Skeletal muscle satellite cell (primary cell): ENCODE measurements at regions not wholly inside any gene's neighbourhood (a gene's known extent, or its start where the extent isn't known, plus 50 kb on each side); places are given as distances from the start of the nearest gene placed in this dataset.

Experiments used
- H3K27me3 ChIP-seq: 2 replicates; pipeline ENCODE4 v1.7.0; 2013; ENCODE audit warnings: low read length; ENCODE audit not compliant: control insufficient read depth, insufficient read depth
- H3K36me3 ChIP-seq: 2 replicates; pipeline ENCODE4 v1.7.0; 2013; ENCODE audit warnings: mild to moderate bottlenecking, control low read depth, low read length; ENCODE audit not compliant: insufficient read depth
- H3K4me1 ChIP-seq: 2 replicates; pipeline ENCODE4 v1.7.0; 2013; ENCODE audit warnings: low read length; ENCODE audit not compliant: control insufficient read depth, insufficient read depth
- H3K4me2 ChIP-seq: 2 replicates; pipeline ENCODE4 v1.7.0; 2013; ENCODE audit warnings: mild to moderate bottlenecking, low read length
- H3K4me3 ChIP-seq: 2 replicates; pipeline ENCODE4 v1.7.0; 2013; ENCODE audit warnings: low read length
- H3K9ac ChIP-seq: 2 replicates; pipeline ENCODE4 v1.7.0; 2013; ENCODE audit warnings: mild to moderate bottlenecking, low read depth, low read length, moderate library complexity
- H3K9me3 ChIP-seq: replicated peaks from 2 replicates; pipeline ENCODE4 v1.7.0; 2013; ENCODE audit warnings: mild to moderate bottlenecking, control low read depth, low read length

DNA sequence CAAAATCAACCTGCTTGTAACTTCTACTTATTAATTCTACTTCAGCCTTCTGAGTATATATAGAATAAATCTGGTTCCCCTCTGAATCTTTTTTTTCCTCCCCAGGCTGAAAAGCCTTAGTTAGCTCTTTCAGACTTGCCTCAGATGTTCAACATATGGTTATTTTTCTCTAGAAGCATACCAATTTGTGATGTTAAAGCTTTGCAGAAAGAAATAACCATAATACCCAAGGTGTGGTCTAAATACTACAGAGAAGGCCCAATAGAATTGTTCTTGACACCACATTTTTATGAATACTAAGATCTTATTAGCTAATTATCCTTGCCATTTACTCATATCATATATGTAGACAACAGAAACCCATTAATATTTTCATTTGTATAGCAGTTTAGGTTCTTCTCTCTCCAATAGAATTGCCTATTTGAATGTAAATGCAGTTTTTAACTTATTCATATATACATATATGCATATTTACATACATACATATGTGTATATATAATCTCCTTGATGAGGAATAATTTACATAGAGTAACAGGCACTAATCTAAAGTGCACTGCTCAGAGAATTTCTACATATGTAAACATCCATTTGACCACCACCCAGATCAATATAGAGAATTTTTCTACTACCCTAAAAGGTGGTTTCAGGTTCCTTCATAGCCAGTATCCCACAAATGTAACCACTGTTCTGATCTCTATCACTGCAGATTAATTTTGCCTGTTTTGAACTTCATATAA is 175.2 kb upstream of the IVNS1ABP start:
- H3K4me3 ChIP-seq = no peak overlapping the region
- H3K36me3 ChIP-seq = no peaks in the 10 kb centered on the region
- no peak overlapping the region for H3K4me2 ChIP-seq
- no peaks in the 10 kb centered on the region for H3K4me1 ChIP-seq
- no peaks in the 10 kb centered on the region for H3K9me3 ChIP-seq
- no peaks in the 10 kb centered on the region for H3K27me3 ChIP-seq
- no peak overlapping the region for H3K9ac ChIP-seq

DNA sequence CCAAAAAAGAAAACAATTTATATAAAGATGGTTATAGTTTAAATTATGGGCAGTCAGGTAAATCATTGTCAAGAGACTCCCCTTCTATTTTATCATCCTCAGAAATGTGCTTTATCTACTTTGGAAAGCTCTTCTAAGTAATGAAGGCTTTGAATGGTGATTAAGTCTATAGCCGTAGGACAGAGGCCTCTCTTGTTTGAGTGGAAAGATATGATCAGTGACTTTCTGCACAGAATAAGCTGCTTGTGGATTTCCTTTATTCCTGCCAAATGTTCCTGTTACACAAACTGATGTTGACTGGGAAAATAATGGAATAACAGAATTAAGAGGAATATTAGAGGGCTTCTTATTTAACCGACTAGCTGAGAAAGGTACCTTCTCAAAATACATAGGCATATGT is 174.6 kb upstream of the IVNS1ABP start:
- H3K9me3 ChIP-seq = no peaks in the 10 kb centered on the region
- H3K4me1 ChIP-seq = no peaks in the 10 kb centered on the region
- H3K9ac ChIP-seq = no peak overlapping the region
- no peaks in the 10 kb centered on the region for H3K27me3 ChIP-seq
- no peak overlapping the region for H3K4me3 ChIP-seq
- H3K36me3 ChIP-seq = no peaks in the 10 kb centered on the region
- no peak overlapping the region for H3K4me2 ChIP-seq

DNA sequence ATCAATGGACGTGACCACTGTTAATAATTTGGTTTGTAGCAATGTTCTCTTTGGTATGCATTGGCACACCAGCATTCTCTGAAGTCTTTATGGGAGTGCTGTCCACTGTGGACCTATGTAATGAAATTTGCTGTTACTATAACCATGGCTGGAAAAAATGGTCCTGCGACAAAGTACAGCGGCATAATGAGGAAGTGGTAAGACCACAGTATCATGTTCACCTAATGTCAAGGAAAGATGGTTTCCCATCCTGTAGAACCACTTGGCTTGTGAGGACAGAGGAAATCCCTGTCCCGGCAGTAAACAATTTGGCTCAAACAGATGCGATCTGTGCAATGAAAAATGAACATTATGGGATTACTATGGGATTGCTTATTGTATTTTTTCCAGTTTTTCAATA is 173.9 kb upstream of the IVNS1ABP start:
- Histone ChIP-seq H3K36me3 (no peaks in the 10 kb centered on the region), H3K9ac (no peak overlapping the region), H3K4me1 (no peaks in the 10 kb centered on the region), H3K4me2 (no peak overlapping the region), H3K9me3 (no peaks in the 10 kb centered on the region), H3K27me3 (no peaks in the 10 kb centered on the region), H3K4me3 (no peak overlapping the region)

DNA sequence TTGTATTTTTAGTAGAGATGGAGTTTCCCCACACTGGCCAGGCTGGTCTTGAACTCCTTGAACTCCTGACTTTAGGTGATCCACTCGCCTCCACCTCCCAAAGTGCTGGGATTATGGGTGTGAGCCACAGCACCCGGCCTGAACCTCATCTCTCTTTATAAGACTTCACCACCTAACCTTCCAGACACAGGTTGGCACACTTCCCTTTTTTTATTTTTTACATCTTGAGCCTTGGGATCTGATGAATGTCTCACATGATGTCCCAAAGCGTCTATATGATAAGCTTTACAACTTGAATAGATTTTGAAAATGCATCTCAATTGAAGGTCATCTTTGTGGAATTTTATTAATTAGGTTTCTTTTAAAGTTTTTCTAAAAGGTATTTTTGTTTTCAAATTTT is 172.4 kb upstream of the IVNS1ABP start:
- H3K4me1 ChIP-seq = peaks cover 6% of the 10 kb centered on the region
- no peaks in the 10 kb centered on the region for H3K36me3 ChIP-seq

DNA sequence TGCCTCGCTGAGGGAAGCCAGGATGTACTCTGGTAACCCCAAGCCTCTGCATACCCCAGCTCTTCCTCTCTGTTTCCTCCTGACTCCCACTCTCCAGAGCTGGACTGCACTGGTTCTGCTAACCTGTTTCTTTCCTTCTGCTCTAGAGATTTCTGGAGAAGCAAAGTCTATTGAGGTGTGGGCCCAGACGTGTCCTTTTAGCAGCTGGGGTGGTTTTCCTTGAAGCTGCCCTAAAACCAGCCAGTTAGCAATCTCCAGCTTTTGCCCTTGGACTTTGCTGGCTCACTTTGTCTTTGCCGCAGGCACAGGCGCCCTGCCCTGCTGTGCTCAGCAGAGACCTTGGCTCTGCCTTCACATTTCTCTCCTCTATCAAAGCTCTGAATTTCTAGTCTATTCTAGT is 171.8 kb upstream of the IVNS1ABP start:
- H3K4me1 ChIP-seq = peaks cover 12% of the 10 kb centered on the region
- no peaks in the 10 kb centered on the region for H3K36me3 ChIP-seq
- no peak overlapping the region for H3K4me3 ChIP-seq
- no peak overlapping the region for H3K4me2 ChIP-seq
- no peak overlapping the region for H3K9ac ChIP-seq
- H3K9me3 ChIP-seq = no peaks in the 10 kb centered on the region
- H3K27me3 ChIP-seq = no peaks in the 10 kb centered on the region

More for the DNA sequence above, 172.4 kb upstream of the IVNS1ABP start:
- H3K27me3 ChIP-seq = no peaks in the 10 kb centered on the region
- no peaks in the 10 kb centered on the region for H3K9me3 ChIP-seq
- H3K9ac ChIP-seq = no peak overlapping the region
- H3K4me2 ChIP-seq = no peak overlapping the region
- no peak overlapping the region for H3K4me3 ChIP-seq

DNA sequence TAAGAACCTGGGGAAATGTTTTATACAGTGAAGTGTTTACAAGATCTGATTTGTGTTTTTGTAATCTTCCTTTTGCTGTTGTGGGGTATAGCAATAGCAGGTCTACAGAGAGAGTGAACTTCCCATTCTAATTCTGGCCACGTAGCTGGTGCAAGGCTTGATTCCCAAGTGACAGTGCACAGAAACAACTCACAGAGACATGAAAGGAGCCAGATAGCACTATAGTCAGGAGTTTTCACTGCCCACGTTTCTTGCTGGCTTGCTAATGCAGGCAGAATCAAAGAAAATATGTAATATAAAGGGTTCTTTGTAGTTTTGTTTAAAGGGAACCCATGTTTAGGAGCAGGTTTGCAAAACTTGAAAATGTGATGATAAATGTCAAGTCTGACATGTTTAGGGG is 170.9 kb upstream of the IVNS1ABP start:
- Histone ChIP-seq H3K4me2 (no peak overlapping the region), H3K36me3 (no peaks in the 10 kb centered on the region), H3K4me3 (no peak overlapping the region), H3K9me3 (no peaks in the 10 kb centered on the region), H3K27me3 (no peaks in the 10 kb centered on the region), H3K4me1 (peaks cover 20% of the 10 kb centered on the region), H3K9ac (no peak overlapping the region)

DNA sequence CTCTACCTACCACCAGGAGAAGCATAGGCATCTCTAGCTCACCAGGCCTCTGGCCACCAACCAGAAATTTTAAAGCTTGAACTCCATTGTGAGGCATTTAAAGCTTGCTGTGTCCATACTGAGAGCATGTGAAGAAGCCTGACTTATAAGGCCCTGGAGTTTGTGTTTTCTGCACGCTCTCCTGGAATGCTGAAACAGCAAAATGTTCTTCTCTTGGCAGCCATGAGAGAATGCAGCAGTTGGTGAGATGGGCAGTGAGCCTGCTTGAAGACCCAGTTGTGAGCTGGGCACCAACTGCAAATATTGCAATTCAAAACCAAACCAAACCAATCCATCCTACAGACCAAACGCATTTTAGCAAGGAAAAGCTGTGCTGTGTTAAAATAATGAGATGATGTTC is 170.0 kb upstream of the IVNS1ABP start:
- Histone ChIP-seq H3K4me2 (no peak overlapping the region), H3K27me3 (no peaks in the 10 kb centered on the region), H3K36me3 (no peaks in the 10 kb centered on the region), H3K9me3 (no peaks in the 10 kb centered on the region), H3K4me1 (peaks cover 20% of the 10 kb centered on the region), H3K9ac (no peak overlapping the region), H3K4me3 (no peak overlapping the region)

DNA sequence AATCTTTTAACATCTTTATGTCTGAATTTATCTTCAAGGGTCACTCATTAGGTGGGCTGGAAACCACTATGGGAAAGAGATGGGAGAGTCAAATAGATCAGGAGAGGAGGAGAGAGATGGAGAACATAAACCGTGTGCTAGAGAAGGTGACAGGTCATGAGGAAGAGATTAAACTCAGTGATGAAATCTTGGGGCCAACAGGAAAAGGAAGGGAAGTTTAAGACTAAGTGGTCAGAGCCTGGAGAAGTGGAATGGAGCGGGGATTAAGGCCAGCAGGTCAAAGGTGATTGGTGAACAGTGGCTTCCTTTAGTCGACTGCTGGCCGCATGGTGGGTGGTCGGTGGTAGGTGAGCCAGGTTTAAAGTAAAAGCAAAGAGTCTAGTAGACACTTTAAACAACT is 169.3 kb upstream of the IVNS1ABP start:
- no peaks in the 10 kb centered on the region for H3K9me3 ChIP-seq
- peaks cover 20% of the 10 kb centered on the region for H3K4me1 ChIP-seq
- H3K4me2 ChIP-seq = no peak overlapping the region
- no peaks in the 10 kb centered on the region for H3K36me3 ChIP-seq
- H3K9ac ChIP-seq = no peak overlapping the region
- H3K4me3 ChIP-seq = no peak overlapping the region
- no peaks in the 10 kb centered on the region for H3K27me3 ChIP-seq

DNA sequence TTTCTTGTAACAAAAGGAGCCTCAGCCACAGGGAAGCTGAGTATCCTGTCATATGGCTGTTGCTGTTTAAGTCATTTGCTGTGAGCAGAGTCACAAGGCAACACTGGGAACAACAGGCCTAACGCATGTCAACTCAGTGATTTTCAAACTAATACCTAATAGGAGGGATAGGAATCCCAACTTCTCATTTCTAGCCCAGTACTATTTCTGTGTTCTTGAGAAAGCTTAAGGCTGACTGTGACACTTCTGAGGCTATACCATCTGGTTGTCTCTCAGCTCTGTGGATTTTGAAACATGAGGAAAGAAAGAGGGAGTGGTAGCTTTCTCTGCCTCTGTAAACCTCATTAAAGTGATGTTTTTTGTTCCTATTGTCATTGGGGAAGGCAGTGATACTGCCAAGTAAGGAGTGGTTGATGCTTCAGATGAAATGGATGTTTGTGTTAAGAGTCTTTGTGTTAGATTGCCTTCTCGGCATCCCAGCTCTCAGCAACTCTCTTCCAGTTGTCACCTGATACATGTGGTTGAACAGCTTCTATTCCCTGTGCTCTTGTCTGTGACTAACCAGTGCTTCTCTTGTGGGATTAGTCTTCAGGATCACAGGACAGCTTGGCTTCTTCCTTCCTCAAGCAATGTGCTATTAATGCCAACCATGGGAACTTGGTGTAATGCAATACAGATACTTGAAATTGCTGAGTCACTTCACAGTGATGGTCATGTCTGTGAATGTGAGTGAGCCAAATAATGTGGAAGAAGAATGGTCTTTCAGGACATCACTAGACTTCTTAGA is 166.8 kb upstream of the IVNS1ABP start:
- Histone ChIP-seq H3K9me3 (no peaks in the 10 kb centered on the region), H3K4me1 (peaks cover 20% of the 10 kb centered on the region), H3K9ac (peak overlapping the region; percentile 53), H3K36me3 (no peaks in the 10 kb centered on the region), H3K4me2 (peak overlapping the region; percentile 21), H3K27me3 (no peaks in the 10 kb centered on the region), H3K4me3 (no peak overlapping the region)

DNA sequence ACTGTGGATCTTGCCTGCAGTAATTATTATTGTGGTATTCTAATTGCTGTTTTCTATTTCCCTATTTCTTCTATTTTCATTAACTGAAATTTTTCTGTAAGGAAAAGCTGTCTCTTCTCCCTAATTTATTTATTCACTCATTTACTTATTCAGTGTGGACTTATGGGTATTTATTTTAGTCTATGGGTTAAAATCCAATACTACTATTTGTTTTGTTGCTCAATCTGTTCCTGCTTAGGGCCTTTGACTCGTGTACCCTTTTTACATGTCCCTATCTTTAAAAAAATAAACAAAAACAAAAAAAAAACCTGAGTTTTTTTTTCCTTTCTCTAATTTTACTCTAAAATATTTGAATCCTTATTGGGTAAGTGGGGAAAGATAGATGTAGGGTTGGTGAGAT is 166.2 kb upstream of the IVNS1ABP start:
- Histone ChIP-seq H3K9ac (peak overlapping the region; percentile 53), H3K4me3 (no peak overlapping the region), H3K36me3 (no peaks in the 10 kb centered on the region), H3K4me2 (peak overlapping the region; percentile 21), H3K27me3 (no peaks in the 10 kb centered on the region), H3K9me3 (no peaks in the 10 kb centered on the region), H3K4me1 (peaks cover 20% of the 10 kb centered on the region)

DNA sequence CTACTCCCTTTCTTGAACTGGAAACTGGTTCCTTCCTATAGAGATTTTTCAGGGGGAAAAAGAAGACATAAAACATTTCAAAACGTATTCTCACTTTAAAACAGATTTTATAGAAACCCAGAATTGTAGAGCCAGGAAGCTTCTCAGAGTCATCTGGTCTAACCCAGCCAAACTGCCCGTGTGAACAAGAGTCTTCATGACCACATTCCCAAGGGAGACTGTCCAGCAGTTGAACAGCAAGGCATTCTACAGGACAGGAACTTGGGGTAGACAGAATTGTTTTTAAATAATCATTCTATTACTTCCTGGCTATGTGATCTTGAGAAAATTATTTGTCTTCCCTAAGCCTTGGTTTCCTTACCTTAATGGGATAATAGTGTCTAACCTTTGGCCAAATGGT is 163.5 kb upstream of the IVNS1ABP start:
- H3K27me3 ChIP-seq = no peaks in the 10 kb centered on the region
- no peak overlapping the region for H3K4me3 ChIP-seq
- no peak overlapping the region for H3K4me2 ChIP-seq
- no peaks in the 10 kb centered on the region for H3K9me3 ChIP-seq
- H3K4me1 ChIP-seq = peaks cover 20% of the 10 kb centered on the region
- no peaks in the 10 kb centered on the region for H3K36me3 ChIP-seq
- H3K9ac ChIP-seq = no peak overlapping the region

DNA sequence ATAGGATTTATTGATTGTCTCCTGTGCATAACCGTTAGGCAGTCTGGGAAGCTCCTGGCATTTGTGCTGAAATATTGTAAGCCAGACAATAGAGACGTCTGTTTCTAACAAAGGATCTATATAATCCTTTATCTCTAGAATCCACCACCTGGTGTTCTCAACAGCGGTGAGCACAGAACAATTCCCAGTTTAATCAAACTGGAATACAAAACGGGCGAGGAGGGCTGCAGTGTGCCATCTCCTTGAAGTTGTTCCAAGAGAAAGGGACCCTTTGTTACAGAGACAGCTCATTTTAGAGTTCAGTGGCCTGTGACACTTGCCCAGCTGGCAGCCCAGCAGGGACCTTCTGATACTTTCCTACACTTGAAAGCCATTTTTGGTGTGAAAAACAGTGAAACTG is 162.8 kb upstream of the IVNS1ABP start:
- Histone ChIP-seq H3K27me3 (no peaks in the 10 kb centered on the region), H3K36me3 (no peaks in the 10 kb centered on the region), H3K4me1 (peaks cover 17% of the 10 kb centered on the region), H3K4me2 (no peak overlapping the region), H3K9me3 (no peaks in the 10 kb centered on the region), H3K4me3 (no peak overlapping the region), H3K9ac (no peak overlapping the region)
